Transverse colon (tissue), 4 donors: ENCODE measurements at regions not wholly inside any gene's neighbourhood (a gene's known extent, or its start where the extent isn't known, plus 50 kb on each side); places are given as distances from the start of the nearest gene placed in this dataset.

Experiments used
- POLR2AphosphoS5 ChIP-seq, 3 donors: sonication (generic); formaldehyde crosslinking; IDR thresholded peaks; one replicate each; pipeline ENCODE4 v1.6.1; 2016; ENCODE audit warnings: antibody characterized with exemption in 3 of 3
- TF ChIP-seq, protein P1 (sequence below), 5 experiments: fragments of 200-600 bp in 3 of 5; fragments of 450-650 bp in 2 of 5; sonication (generic) in 3 of 5; IDR thresholded peaks; 1 replicate in 2 of 5; 2 replicates in 3 of 5; pipeline ENCODE4 v1.5.1; 2016 to 2017; ENCODE audit warnings: antibody characterized with exemption in 5 of 5, inconsistent platforms in 3 of 5, mild to moderate bottlenecking in 2 of 5, moderate library complexity in 1 of 5

DNA sequence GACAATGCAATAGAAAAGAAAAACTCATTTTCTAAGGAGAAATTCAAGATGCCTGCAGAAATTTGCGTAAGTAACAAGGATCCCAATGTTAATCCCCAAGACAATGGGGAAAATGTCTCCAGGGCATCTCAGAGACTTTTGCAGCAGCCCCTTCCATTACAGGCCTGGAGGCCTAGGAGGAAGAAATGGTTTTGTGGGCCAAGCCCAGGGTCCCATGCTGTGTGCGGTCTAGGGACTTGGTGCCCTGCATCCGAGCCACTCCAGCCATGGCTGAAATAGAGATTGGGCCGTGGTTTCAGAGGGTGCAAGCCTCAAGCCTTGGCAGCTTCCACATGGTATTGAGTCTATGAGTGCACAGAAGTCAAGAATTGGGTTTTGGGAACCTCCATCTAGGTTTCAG is 103.9 kb upstream of the ACVR1 start:
- TF ChIP-seq, protein P1, sequence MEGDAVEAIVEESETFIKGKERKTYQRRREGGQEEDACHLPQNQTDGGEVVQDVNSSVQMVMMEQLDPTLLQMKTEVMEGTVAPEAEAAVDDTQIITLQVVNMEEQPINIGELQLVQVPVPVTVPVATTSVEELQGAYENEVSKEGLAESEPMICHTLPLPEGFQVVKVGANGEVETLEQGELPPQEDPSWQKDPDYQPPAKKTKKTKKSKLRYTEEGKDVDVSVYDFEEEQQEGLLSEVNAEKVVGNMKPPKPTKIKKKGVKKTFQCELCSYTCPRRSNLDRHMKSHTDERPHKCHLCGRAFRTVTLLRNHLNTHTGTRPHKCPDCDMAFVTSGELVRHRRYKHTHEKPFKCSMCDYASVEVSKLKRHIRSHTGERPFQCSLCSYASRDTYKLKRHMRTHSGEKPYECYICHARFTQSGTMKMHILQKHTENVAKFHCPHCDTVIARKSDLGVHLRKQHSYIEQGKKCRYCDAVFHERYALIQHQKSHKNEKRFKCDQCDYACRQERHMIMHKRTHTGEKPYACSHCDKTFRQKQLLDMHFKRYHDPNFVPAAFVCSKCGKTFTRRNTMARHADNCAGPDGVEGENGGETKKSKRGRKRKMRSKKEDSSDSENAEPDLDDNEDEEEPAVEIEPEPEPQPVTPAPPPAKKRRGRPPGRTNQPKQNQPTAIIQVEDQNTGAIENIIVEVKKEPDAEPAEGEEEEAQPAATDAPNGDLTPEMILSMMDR (IDR thresholded peaks at IDR 0.05), result no peak
- no peak for TF ChIP-seq POLR2AphosphoS5 (IDR thresholded peaks at IDR 0.05)
